ENCODE measurements at regions not wholly inside any gene's neighbourhood (a gene's known extent, or its start where the extent isn't known, plus 50 kb on each side); places are given as distances from the start of the nearest gene placed in this dataset.
"Not testable (repeated sequence)": the region's sequence is repeated elsewhere in the genome, so short reads cannot be mapped to it uniquely, and the experiment has no call there.

- DNase-seq (ENCODE audit: low read depth in 2 of 2), result no peak
Observed at GRCh38 chr5:99445805-99446204, 517.0 kb upstream of the CHD1 start.

- DNase-seq (ENCODE audit: low read depth in 2 of 2), result no peak
Observed at GRCh38 chr5:99441235-99441634, 512.4 kb upstream of the CHD1 start.

GRCh38 chr5:99438619-99439018, 509.8 kb upstream of the CHD1 start:
- DNase-seq (ENCODE audit: low read depth in 2 of 2), result no peak

- DNase-seq (ENCODE audit: low read depth in 2 of 2), result no peak
Observed at GRCh38 chr5:99437986-99438385, 509.2 kb upstream of the CHD1 start.

- not testable (repeated sequence) for DNase-seq (ENCODE audit: low read depth in 2 of 2)
Observed at GRCh38 chr5:99423396-99423795, 494.6 kb upstream of the CHD1 start.

GRCh38 chr5:99418640-99419039, 489.8 kb upstream of the CHD1 start:
- not testable (repeated sequence) for DNase-seq (ENCODE audit: low read depth in 2 of 2)

- DNase-seq (ENCODE audit: low read depth in 2 of 2), result not testable (repeated sequence)
Observed at GRCh38 chr5:99410386-99410785, 481.6 kb upstream of the CHD1 start.

- DNase-seq (ENCODE audit: low read depth in 2 of 2), result not testable (repeated sequence)
Observed at GRCh38 chr5:99404764-99405302, 476.0 kb upstream of the CHD1 start.

GRCh38 chr5:99400571-99400970, 471.8 kb upstream of the CHD1 start:
- DNase-seq (ENCODE audit: low read depth in 2 of 2), result not testable (repeated sequence)

- DNase-seq (ENCODE audit: low read depth in 2 of 2), result no peak
Observed at GRCh38 chr5:99398976-99399375, 470.2 kb upstream of the CHD1 start.

- DNase-seq (ENCODE audit: low read depth in 2 of 2), result no peak
Observed at GRCh38 chr5:99386406-99387077, 457.7 kb upstream of the CHD1 start.

GRCh38 chr5:99379187-99379586, 450.4 kb upstream of the CHD1 start:
- no peak for DNase-seq (ENCODE audit: low read depth in 2 of 2)

GRCh38 chr5:99378443-99378842, 449.6 kb upstream of the CHD1 start:
- DNase-seq (ENCODE audit: low read depth in 2 of 2), result no peak

GRCh38 chr5:99369797-99370593, 441.2 kb upstream of the CHD1 start:
- no peak for DNase-seq (ENCODE audit: low read depth in 2 of 2)

- no peak for DNase-seq (ENCODE audit: low read depth in 2 of 2)
Observed at GRCh38 chr5:99368726-99369125, 439.9 kb upstream of the CHD1 start.

- no peak for DNase-seq (ENCODE audit: low read depth in 2 of 2)
Observed at GRCh38 chr5:99355881-99356280, 427.1 kb upstream of the CHD1 start.

GRCh38 chr5:99349787-99350186, 421.0 kb upstream of the CHD1 start:
- DNase-seq (ENCODE audit: low read depth in 2 of 2), result no peak

- no peak for DNase-seq (ENCODE audit: low read depth in 2 of 2)
Observed at GRCh38 chr5:99348597-99348996, 419.8 kb upstream of the CHD1 start.

- not testable (repeated sequence) for DNase-seq (ENCODE audit: low read depth in 2 of 2)
Observed at GRCh38 chr5:99339758-99340157, 411.0 kb upstream of the CHD1 start.

- no peak for DNase-seq (ENCODE audit: low read depth in 2 of 2)
Observed at GRCh38 chr5:99334936-99335335, 406.1 kb upstream of the CHD1 start.

GRCh38 chr5:99331061-99331460, 402.3 kb upstream of the CHD1 start:
- DNase-seq (ENCODE audit: low read depth in 2 of 2), result no peak

GRCh38 chr5:99320436-99320835, 391.6 kb upstream of the CHD1 start:
- no peak for DNase-seq (ENCODE audit: low read depth in 2 of 2)

- DNase-seq (ENCODE audit: low read depth in 2 of 2), result no peak
Observed at GRCh38 chr5:99317136-99317535, 388.3 kb upstream of the CHD1 start.

Data from stimulated activated CD4-positive, alpha-beta T cell treated with anti-CD3 and anti-CD28 coated beads, Interleukin-12 subunit alpha, Interleukin-12 subunit beta, amount 100 ng/mL, for 24 hours (primary cell).